Esophagus muscularis mucosa (tissue), 4 donors: ENCODE measurements at regions not wholly inside any gene's neighbourhood (a gene's known extent, or its start where the extent isn't known, plus 50 kb on each side); places are given as distances from the start of the nearest gene placed in this dataset.

Experiments used
- CTCF ChIP-seq, 3 experiments: fragments of 200-600 bp in 2 of 3; fragments of 450-650 bp in 1 of 3; sonication (generic) in 2 of 3; IDR thresholded peaks; one replicate each; pipeline ENCODE4 v1.5.1; 2017 to 2019; ENCODE audit warnings: antibody characterized with exemption in 3 of 3, mild to moderate bottlenecking in 2 of 3, moderate library complexity in 1 of 3
- EP300 ChIP-seq: sonication (generic); formaldehyde crosslinking; IDR thresholded peaks from one replicate; pipeline ENCODE4 v1.6.1; 2017; ENCODE audit warnings: antibody characterized with exemption
- POLR2AphosphoS5 ChIP-seq, 2 donors: sonication (generic); formaldehyde crosslinking; IDR thresholded peaks; one replicate each; pipeline ENCODE4 v1.6.1; 2017; ENCODE audit warnings: antibody characterized with exemption in 2 of 2

DNA sequence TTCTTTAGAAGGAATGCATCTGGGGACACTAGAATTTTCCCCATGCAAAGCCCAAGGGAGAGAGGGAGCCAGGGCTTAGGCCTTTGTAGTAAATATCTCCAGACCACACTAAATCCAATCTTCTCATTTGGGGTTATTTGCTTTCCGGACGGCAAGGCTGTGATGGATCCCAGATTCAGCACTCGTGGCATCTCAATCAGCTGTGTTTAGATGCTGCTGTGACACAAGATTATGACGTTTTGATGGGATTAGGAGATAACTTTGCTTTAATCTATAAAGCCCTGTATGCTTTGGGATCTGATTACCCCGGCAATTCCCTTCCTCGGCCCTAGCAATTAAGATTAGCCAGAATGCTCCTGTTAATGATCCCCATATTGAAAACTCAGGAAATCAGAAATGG, 686.7 kb upstream of the TBX3 start:
- TF ChIP-seq CTCF (IDR thresholded peaks at IDR 0.05) (no peak), POLR2AphosphoS5 (IDR thresholded peaks at IDR 0.05) (no peak), EP300 (no peak)
